ENCODE measurements at regions not wholly inside any gene's neighbourhood (a gene's known extent, or its start where the extent isn't known, plus 50 kb on each side); places are given as distances from the start of the nearest gene placed in this dataset.

DNA sequence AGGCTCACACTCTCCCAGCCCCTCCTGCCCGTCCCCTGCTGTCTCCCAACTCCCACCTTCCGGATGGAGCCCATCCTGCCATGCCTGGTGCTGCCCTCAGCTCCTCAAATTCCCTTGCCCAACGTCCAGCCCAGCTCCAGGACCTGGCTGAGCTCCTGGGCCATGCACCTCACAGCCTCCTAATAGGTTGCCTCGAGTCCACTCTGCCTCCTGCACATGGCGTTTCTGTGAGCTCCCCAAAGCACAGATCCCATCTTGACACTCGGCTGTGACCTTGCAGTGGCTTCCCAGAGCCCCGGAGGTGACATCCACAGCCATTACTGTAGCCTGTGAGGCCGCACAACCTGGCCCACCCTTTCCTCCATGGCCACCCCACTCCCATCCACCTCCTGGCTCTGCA lies 191.9 kb upstream of the SALL3 start:
- BruUV-seq (replicated peaks), result no TSS peak
- H3K36me3 ChIP-seq (ENCODE audit: insufficient read depth, low read length), result no peaks in the 10 kb centered on the region
- H3K4me2 ChIP-seq (ENCODE audit: low read length), result no peak overlapping the region
- POLR2A ChIA-PET, result no interaction called here
- no peak overlapping the region for H3K27ac ChIP-seq (ENCODE audit: low read depth, low read length, poor library complexity, severe bottlenecking)
- H3K4me3 ChIP-seq (ENCODE audit: low read depth, low read length, poor library complexity, severe bottlenecking), result no peak overlapping the region
- H3K4me1 ChIP-seq (ENCODE audit: insufficient read depth, low read length, poor library complexity, severe bottlenecking), result no peaks in the 10 kb centered on the region
- intact Hi-C loops (cut with micrococcal nuclease; ENCODE audit: unreplicated experiment), result no loop called here
- H3K9me2 ChIP-seq (ENCODE audit: insufficient read depth, low read length), result no peaks in the 10 kb centered on the region
- no peaks in the 10 kb centered on the region for H3K79me2 ChIP-seq (ENCODE audit: insufficient read depth, low read depth, low read length)
- no peak for DNase-seq (ENCODE audit: low spot score)
- H3K9me3 ChIP-seq (ENCODE audit: low read length), result no peaks in the 10 kb centered on the region
- no peak for TF ChIP-seq EZH2phosphoT487 (IDR thresholded peaks at IDR 0.05; ENCODE audit: borderline replicate concordance, low read depth, low read length)
- H4K20me1 ChIP-seq (ENCODE audit: insufficient read depth, low read length), result no peaks in the 10 kb centered on the region
- CTCF ChIA-PET (ENCODE audit: unreplicated experiment), result no interaction called here
- no peak overlapping the region for H2AFZ ChIP-seq (ENCODE audit: low read length)

DNA sequence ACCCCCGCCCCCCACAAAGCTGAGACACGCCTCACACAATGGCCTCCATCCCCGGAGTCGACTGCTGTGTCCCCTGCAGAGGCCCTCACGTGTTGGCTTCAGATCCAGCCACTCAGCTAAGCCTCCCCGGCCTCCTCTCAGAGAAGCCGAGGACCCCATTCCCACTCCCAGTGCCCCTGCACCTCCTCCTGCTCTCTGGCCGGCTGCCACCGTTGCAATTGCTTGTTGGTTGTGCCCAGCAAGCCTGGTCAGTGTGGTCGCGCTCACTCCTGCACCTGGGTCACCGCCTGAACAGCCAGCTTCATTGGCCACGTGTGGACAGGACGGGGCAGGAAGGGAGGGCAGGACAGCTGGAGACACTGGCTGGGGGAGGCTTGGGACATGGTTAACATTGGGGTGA lies 191.5 kb upstream of the SALL3 start:
- Histone ChIP-seq H3K4me3 (ENCODE audit: low read depth, low read length, poor library complexity, severe bottlenecking) (no peak overlapping the region), H3K9me3 (ENCODE audit: low read length) (no peaks in the 10 kb centered on the region), H3K4me2 (ENCODE audit: low read length) (no peak overlapping the region), H2AFZ (ENCODE audit: low read length) (no peak overlapping the region), H3K4me1 (ENCODE audit: insufficient read depth, low read length, poor library complexity, severe bottlenecking) (no peaks in the 10 kb centered on the region), H3K36me3 (ENCODE audit: insufficient read depth, low read length) (no peaks in the 10 kb centered on the region), H3K9me2 (ENCODE audit: insufficient read depth, low read length) (no peaks in the 10 kb centered on the region), H4K20me1 (ENCODE audit: insufficient read depth, low read length) (no peaks in the 10 kb centered on the region), H3K27ac (ENCODE audit: low read depth, low read length, poor library complexity, severe bottlenecking) (no peak overlapping the region), H3K79me2 (ENCODE audit: insufficient read depth, low read depth, low read length) (no peaks in the 10 kb centered on the region)
- no peak for DNase-seq (ENCODE audit: low spot score)
- BruUV-seq (replicated peaks), result no TSS peak
- TF ChIP-seq EZH2phosphoT487 (IDR thresholded peaks at IDR 0.05; ENCODE audit: borderline replicate concordance, low read depth, low read length), result no peak
- TF ChIP-seq, protein P1, sequence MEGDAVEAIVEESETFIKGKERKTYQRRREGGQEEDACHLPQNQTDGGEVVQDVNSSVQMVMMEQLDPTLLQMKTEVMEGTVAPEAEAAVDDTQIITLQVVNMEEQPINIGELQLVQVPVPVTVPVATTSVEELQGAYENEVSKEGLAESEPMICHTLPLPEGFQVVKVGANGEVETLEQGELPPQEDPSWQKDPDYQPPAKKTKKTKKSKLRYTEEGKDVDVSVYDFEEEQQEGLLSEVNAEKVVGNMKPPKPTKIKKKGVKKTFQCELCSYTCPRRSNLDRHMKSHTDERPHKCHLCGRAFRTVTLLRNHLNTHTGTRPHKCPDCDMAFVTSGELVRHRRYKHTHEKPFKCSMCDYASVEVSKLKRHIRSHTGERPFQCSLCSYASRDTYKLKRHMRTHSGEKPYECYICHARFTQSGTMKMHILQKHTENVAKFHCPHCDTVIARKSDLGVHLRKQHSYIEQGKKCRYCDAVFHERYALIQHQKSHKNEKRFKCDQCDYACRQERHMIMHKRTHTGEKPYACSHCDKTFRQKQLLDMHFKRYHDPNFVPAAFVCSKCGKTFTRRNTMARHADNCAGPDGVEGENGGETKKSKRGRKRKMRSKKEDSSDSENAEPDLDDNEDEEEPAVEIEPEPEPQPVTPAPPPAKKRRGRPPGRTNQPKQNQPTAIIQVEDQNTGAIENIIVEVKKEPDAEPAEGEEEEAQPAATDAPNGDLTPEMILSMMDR (conservative IDR thresholded peaks at IDR 0.05; ENCODE audit: low read length), result no peak
- ChIA-PET CTCF (ENCODE audit: unreplicated experiment) (no interaction called here), POLR2A (no interaction called here)
- intact Hi-C loops (cut with micrococcal nuclease; ENCODE audit: unreplicated experiment), result no loop called here

DNA sequence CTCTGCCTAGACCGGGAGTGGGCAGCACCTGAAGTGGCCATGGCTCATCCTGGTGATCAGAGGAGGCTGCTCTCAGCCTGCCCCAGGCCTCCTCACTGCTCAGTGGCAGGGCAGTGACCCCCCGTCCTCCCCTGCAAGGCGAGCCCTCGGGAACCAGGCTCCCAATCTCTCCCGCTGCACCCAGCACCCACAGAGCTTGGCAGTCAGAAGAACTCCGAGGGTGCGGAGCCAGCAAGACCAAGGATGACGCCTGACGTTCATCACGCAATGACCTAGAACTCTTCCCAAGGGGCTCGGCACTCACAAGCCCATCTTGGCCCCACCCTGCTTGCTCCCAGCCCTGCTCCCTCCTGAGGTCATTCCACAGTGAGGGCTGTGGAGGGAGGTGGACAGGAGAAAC lies 189.8 kb upstream of the SALL3 start:
- TF ChIP-seq, protein P1 (conservative IDR thresholded peaks at IDR 0.05; ENCODE audit: low read length), result no peak
- no peak for TF ChIP-seq EZH2phosphoT487 (IDR thresholded peaks at IDR 0.05; ENCODE audit: borderline replicate concordance, low read depth, low read length)
- CTCF ChIA-PET (ENCODE audit: unreplicated experiment), result no interaction called here
- Histone ChIP-seq H2AFZ (ENCODE audit: low read length) (no peak overlapping the region), H3K9me2 (ENCODE audit: insufficient read depth, low read length) (no peaks in the 10 kb centered on the region), H3K27ac (ENCODE audit: low read depth, low read length, poor library complexity, severe bottlenecking) (no peak overlapping the region), H3K4me3 (ENCODE audit: low read depth, low read length, poor library complexity, severe bottlenecking) (no peak overlapping the region), H3K36me3 (ENCODE audit: insufficient read depth, low read length) (no peaks in the 10 kb centered on the region), H3K79me2 (ENCODE audit: insufficient read depth, low read depth, low read length) (no peaks in the 10 kb centered on the region), H3K4me2 (ENCODE audit: low read length) (no peak overlapping the region), H3K4me1 (ENCODE audit: insufficient read depth, low read length, poor library complexity, severe bottlenecking) (no peaks in the 10 kb centered on the region), H3K9me3 (ENCODE audit: low read length) (no peaks in the 10 kb centered on the region), H4K20me1 (ENCODE audit: insufficient read depth, low read length) (no peaks in the 10 kb centered on the region)
- BruUV-seq (replicated peaks), result no TSS peak
- no peak for DNase-seq (ENCODE audit: low spot score)
- intact Hi-C loops (cut with micrococcal nuclease; ENCODE audit: unreplicated experiment), result no loop called here
- POLR2A ChIA-PET, result no interaction called here
